Pancreas (tissue), 10 donors: ENCODE measurements at regions not wholly inside any gene's neighbourhood (a gene's known extent, or its start where the extent isn't known, plus 50 kb on each side); places are given as distances from the start of the nearest gene placed in this dataset.
"Not testable (repeated sequence)": the region's sequence is repeated elsewhere in the genome, so short reads cannot be mapped to it uniquely, and the experiment has no call there.

Experiments
- ATAC-seq, 4 donors: fragments of 200-7000 bp; cut with Tn5 transposase; one replicate each; pipeline versions ENCODE4 v1.8.0 to v1.9.1; 2020; ENCODE audit warnings: mild to moderate bottlenecking in 4 of 4, moderate library complexity in 4 of 4
- DNase-seq, 6 donors: peaks; one replicate each; pipeline ENCODE4 v3.0.0-alpha.2; 2020
- FAIRE-seq: peaks from 2 replicates; lab custom pipeline; 2012; peaks lifted over from hg19 to GRCh38; lab: Jason Lieb, UNC
- H3K27ac ChIP-seq, 4 donors: fragments of 200-600 bp; sonication (generic); 1 replicate in 3 of 4; 2 replicates in 1 of 4; pipeline versions ENCODE4 v1.5.0 to v1.8.0; 2020
- H3K27me3 ChIP-seq, 4 donors: fragments of 200-600 bp; one replicate each; pipeline ENCODE4 v1.8.0; 2021
- H3K36me3 ChIP-seq, 3 donors: fragments of 200-600 bp; sonication (generic) in 1 of 3; one replicate each; pipeline versions ENCODE4 v1.5.0 to v1.8.0; 2020 to 2021
- H3K4me1 ChIP-seq, 3 donors: fragments of 200-600 bp; one replicate each; pipeline ENCODE4 v1.8.0; 2021
- H3K4me3 ChIP-seq, 4 donors: fragments of 200-600 bp; sonication (generic) in 2 of 4; one replicate each; pipeline versions ENCODE4 v1.5.0 to v1.8.0; 2020 to 2021
- H3K9me3 ChIP-seq, 4 donors: fragments of 200-600 bp; one replicate each; pipeline ENCODE4 v1.8.0; 2021
- WGBS, 2 donors: extraction: QIAGEN DNeasy Blood & Tissue Kit; methylation state at CpG; one replicate each; pipeline ENCODE4 v1.1.7; 2013; 5-methylcytosine and 5-hydroxymethylcytosine counted together
- intact Hi-C, 3 donors: fragments of 100-400 bp; cut with DNase I; formaldehyde crosslinking; loops; one replicate each; pipeline versions ENCODE4 v1.11.1 to v1.14.2; 2022
- TF ChIP-seq, protein P1 (sequence below), 4 donors: fragments of 200-600 bp; sonication (generic) in 3 of 4; IDR thresholded peaks; one replicate each; pipeline versions ENCODE4 v1.5.0 to v1.8.0; 2021; ENCODE audit warnings: antibody characterized with exemption in 4 of 4
- donor health status: healthy with polysubstance abuse.
- donor health status: DM: no; HTN: no; CAD: no; lungs with moderate emphysema.
- donor health status: DM: no; HTN: no; CAD: no.
- donor health status: control.
- donor health status: control.
- donor health status: Bipolar disorder and iron deficiency.
- donor health status: DM: yes; HTN: yes; CAD: no.
- donor health status: DM: no; HTN: no; CAD: no.
- donor health status: DM: no; HTN: no; CAD: no.
- donor health status: DM: yes; HTN: yes; CAD: no.

- no peak overlapping the region for H3K4me3 ChIP-seq
- no peak for DNase-seq
- H3K27ac ChIP-seq = no peak overlapping the region
- no peaks in the 10 kb centered on the region for H3K36me3 ChIP-seq
- no peak for ATAC-seq
- intact Hi-C loops = no loop called here
- WGBS, 2 donors = 51 to 58% methylated on average over 3 of the region's 3 CpGs
- H3K9me3 ChIP-seq = no peaks in the 10 kb centered on the region
- no peaks in the 10 kb centered on the region for H3K4me1 ChIP-seq
- H3K27me3 ChIP-seq = no peaks in the 10 kb centered on the region
- FAIRE-seq = no peak
- TF ChIP-seq, protein P1, sequence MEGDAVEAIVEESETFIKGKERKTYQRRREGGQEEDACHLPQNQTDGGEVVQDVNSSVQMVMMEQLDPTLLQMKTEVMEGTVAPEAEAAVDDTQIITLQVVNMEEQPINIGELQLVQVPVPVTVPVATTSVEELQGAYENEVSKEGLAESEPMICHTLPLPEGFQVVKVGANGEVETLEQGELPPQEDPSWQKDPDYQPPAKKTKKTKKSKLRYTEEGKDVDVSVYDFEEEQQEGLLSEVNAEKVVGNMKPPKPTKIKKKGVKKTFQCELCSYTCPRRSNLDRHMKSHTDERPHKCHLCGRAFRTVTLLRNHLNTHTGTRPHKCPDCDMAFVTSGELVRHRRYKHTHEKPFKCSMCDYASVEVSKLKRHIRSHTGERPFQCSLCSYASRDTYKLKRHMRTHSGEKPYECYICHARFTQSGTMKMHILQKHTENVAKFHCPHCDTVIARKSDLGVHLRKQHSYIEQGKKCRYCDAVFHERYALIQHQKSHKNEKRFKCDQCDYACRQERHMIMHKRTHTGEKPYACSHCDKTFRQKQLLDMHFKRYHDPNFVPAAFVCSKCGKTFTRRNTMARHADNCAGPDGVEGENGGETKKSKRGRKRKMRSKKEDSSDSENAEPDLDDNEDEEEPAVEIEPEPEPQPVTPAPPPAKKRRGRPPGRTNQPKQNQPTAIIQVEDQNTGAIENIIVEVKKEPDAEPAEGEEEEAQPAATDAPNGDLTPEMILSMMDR (IDR thresholded peaks at IDR 0.05) = no peak
These were observed 162.9 kb downstream of the C6orf118 start for GRCh38 chr6:165146456-165146855.

- TF ChIP-seq, protein P1 (IDR thresholded peaks at IDR 0.05) = no peak
- intact Hi-C loops = no loop called here
- no peaks in the 10 kb centered on the region for H3K36me3 ChIP-seq
- 48 to 51% methylated on average over 2 of the region's 2 CpGs for WGBS, 2 donors
- DNase-seq (no peak), FAIRE-seq (no peak), ATAC-seq (no peak)
- H3K4me3 ChIP-seq = no peak overlapping the region
- no peaks in the 10 kb centered on the region for H3K27me3 ChIP-seq
- no peak overlapping the region for H3K27ac ChIP-seq
- no peaks in the 10 kb centered on the region for H3K9me3 ChIP-seq
- H3K4me1 ChIP-seq = no peaks in the 10 kb centered on the region
These were observed 173.5 kb downstream of the C6orf118 start for GRCh38 chr6:165135889-165136288.

- Histone ChIP-seq H3K4me1 (no peaks in the 10 kb centered on the region), H3K27me3 (no peaks in the 10 kb centered on the region), H3K9me3 (no peaks in the 10 kb centered on the region), H3K36me3 (no peaks in the 10 kb centered on the region), H3K27ac (no peak overlapping the region), H3K4me3 (no peak overlapping the region)
- ATAC-seq = no peak
- intact Hi-C loops = no loop called here
- TF ChIP-seq, protein P1 (IDR thresholded peaks at IDR 0.05) = no peak
- no peak for FAIRE-seq
- no peak for DNase-seq
- WGBS, 2 donors = 38 to 47% methylated on average over 4 of the region's 4 CpGs
These were observed 180.3 kb downstream of the C6orf118 start for GRCh38 chr6:165129086-165129485.

DNA sequence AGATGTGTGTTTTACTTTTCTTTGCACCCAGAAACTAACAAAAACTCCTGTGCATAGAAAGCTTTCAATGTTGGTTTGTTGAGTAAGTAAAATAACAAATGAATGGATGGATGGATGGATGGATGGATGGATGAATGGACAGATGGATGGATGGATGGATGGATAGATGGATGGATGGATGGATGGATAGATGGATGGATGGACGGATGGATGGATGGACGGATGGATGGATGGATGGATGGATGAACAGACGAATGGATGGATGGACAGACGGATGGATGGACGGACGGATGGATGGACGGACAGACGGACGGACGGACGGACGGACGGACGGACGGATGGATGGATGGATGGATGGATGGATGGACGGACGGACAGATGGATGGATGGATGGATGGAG, 181.7 kb downstream of the C6orf118 start:
- H3K36me3 ChIP-seq, H3K27me3 ChIP-seq, H3K9me3 ChIP-seq, H3K4me3 ChIP-seq, FAIRE-seq, ATAC-seq, intact Hi-C loops, H3K4me1 ChIP-seq, DNase-seq, H3K27ac ChIP-seq: not testable (repeated sequence)
- WGBS, 2 donors = 46 to 67% methylated on average over 17 of the region's 17 CpGs

GRCh38 chr6:165124681-165125080, 184.7 kb downstream of the C6orf118 start:
- H3K4me1 ChIP-seq, DNase-seq, H3K27me3 ChIP-seq, H3K36me3 ChIP-seq, H3K27ac ChIP-seq, H3K4me3 ChIP-seq, FAIRE-seq, H3K9me3 ChIP-seq, intact Hi-C loops, ATAC-seq: not testable (repeated sequence)
- WGBS, 2 donors = 64 to 78% methylated on average over 2 of the region's 4 CpGs

DNA sequence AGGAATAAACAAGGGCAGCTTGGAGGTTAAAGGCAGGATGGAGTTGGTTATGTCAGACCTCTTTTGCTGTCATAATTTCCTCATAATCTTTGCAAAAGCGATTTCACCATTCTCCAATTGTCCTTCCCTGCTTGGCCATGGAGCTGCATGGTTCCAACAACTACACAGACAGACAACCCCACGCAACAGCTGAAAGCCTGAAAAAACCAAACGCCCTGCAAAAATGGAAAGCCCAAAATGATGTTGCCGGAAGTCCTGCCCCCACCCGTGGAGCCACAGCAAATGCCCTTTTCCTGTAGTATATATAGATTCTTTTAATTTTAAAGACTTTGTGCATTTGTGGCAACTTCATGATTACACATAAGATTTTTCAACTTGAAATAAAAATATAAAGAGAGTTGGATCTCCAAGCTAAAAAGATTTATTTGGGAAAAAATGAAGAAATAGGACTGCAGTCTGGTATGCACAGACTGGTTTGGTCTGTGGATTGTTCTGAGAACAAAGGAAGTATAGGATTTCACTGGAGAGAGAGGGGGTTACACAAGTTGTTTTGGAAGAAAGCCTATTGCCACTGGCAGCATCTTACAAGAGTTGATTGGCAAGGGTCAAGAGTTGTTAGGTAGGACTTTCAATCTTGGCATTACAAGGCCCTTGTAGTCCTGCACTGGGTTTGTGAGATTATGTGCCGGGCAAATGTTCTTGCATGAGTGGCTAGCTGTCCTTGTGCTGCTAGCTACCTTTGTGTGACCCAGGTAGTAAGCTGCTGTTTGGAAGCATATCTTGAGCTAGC, 190.0 kb downstream of the C6orf118 start:
- H3K4me3 ChIP-seq = no peak overlapping the region
- H3K27ac ChIP-seq = no peak overlapping the region
- DNase-seq = no peak
- H3K36me3 ChIP-seq = no peaks in the 10 kb centered on the region
- no peaks in the 10 kb centered on the region for H3K4me1 ChIP-seq
- no peaks in the 10 kb centered on the region for H3K9me3 ChIP-seq
- FAIRE-seq = no peak
- TF ChIP-seq, protein P1 (IDR thresholded peaks at IDR 0.05) = no peak
- ATAC-seq = no peak
- intact Hi-C loops = no loop called here
- no peaks in the 10 kb centered on the region for H3K27me3 ChIP-seq
- WGBS, 2 donors = 54 to 63% methylated on average over 6 of the region's 6 CpGs
